ENCODE measurements at regions not wholly inside any gene's neighbourhood (a gene's known extent, or its start where the extent isn't known, plus 50 kb on each side); places are given as distances from the start of the nearest gene placed in this dataset.
"Not testable (repeated sequence)": the region's sequence is repeated elsewhere in the genome, so short reads cannot be mapped to it uniquely, and the experiment has no call there.

DNA sequence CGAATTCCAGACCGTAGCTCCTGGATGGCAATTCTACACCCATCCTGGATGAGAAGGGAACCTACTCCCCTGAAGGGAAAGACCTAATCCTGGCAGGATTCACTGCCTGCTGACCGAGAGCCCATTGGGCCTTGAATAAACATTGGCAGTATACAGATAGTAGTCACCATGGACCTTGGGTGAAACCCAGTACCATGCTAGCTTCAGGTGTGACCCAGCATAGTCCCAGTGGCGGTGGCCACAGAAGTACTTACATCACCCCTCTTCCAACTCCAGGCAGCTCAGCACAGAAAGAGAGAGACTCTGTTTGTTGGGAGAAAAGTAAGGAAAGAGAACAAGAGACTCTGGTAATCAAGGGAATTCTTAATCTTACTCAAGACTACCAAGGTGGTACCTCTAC is 97.2 kb upstream of the SLC13A1 start:
- no peaks in the 10 kb centered on the region for H3K27me3 Mint-ChIP-seq
- no peaks in the 10 kb centered on the region for H3K4me1 Mint-ChIP-seq
- H3K9me3 Mint-ChIP-seq, result peaks cover 28% of the 10 kb centered on the region
- H3K4me3 Mint-ChIP-seq, result no peak overlapping the region
- no peak overlapping the region for H3K27ac Mint-ChIP-seq
- H3K36me3 Mint-ChIP-seq (ENCODE audit: low read depth), result no peaks in the 10 kb centered on the region
- ATAC-seq (replicated peaks), result no peak

DNA sequence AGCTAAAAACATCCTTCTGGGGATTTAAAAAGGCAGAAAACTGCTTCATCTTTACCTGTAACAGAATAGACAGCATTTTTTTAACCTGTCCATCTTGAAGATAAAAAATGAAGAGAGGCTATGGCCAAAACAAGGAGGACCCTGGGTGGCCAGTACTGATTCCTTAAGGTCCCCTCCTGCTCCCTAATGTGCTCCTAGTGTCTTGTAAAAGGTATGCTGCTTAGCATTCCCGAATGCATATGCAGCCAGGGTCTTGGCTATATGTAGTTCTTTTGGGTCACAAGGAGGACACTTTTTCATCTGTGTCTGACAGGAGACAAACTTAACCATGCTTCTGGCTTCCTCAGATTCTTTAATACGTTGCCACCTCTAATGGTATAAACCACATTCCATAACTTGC is 93.9 kb upstream of the SLC13A1 start:
- Mint-ChIP-seq H3K36me3 (ENCODE audit: low read depth) (no peaks in the 10 kb centered on the region), H3K27me3 (no peaks in the 10 kb centered on the region), H3K4me3 (no peak overlapping the region), H3K4me1 (no peaks in the 10 kb centered on the region), H3K27ac (no peak overlapping the region), H3K9me3 (peaks cover 19% of the 10 kb centered on the region)
- no peak for ATAC-seq (replicated peaks)

- Mint-ChIP-seq H3K9me3 (peaks cover 9% of the 10 kb centered on the region), H3K36me3 (ENCODE audit: low read depth) (no peaks in the 10 kb centered on the region), H3K27ac (no peak overlapping the region), H3K4me3 (no peak overlapping the region), H3K4me1 (no peaks in the 10 kb centered on the region), H3K27me3 (no peaks in the 10 kb centered on the region)
- ATAC-seq (replicated peaks), result no peak
Measured at GRCh38 chr7:123292227-123292626, 92.5 kb upstream of the SLC13A1 start.

DNA sequence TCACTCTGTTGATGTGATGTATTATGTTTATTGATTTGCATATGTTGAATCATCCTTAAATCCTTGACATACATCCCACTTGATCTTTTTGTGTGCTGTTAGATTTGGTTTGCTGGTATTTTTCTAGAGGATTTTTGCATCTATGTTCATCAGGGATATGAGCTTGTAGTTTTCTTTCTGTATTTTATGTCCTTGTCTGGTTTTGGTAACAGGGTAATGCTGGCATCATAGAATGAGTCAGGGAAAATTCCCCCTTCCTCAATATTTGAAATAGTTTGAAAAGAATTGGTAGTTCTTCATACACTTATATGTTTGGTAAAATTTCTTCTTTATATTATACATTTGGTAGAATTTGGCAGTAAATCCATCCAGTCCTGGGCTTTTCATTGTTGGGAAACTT is 89.4 kb upstream of the SLC13A1 start:
- Mint-ChIP-seq H3K4me1 (no peaks in the 10 kb centered on the region), H3K9me3 (peaks cover 1% of the 10 kb centered on the region), H3K36me3 (ENCODE audit: low read depth) (no peaks in the 10 kb centered on the region)

GRCh38 chr7:123285076-123285700 is 85.4 kb upstream of the SLC13A1 start:
- Mint-ChIP-seq H3K4me1 (no peaks in the 10 kb centered on the region), H3K36me3 (ENCODE audit: low read depth) (no peaks in the 10 kb centered on the region), H3K9me3 (no peaks in the 10 kb centered on the region), H3K4me3 (no peak overlapping the region), H3K27me3 (no peaks in the 10 kb centered on the region), H3K27ac (no peak overlapping the region)
- no peak for ATAC-seq (replicated peaks)

More for the DNA sequence above, 89.4 kb upstream of the SLC13A1 start:
- no peaks in the 10 kb centered on the region for H3K27me3 Mint-ChIP-seq
- no peak overlapping the region for H3K4me3 Mint-ChIP-seq
- no peak for ATAC-seq (replicated peaks)
- H3K27ac Mint-ChIP-seq, result no peak overlapping the region

GRCh38 chr7:123283373-123283772 is 83.6 kb upstream of the SLC13A1 start:
- no peaks in the 10 kb centered on the region for H3K27me3 Mint-ChIP-seq
- no peak overlapping the region for H3K4me3 Mint-ChIP-seq
- ATAC-seq (replicated peaks), result no peak
- no peaks in the 10 kb centered on the region for H3K9me3 Mint-ChIP-seq
- no peaks in the 10 kb centered on the region for H3K36me3 Mint-ChIP-seq (ENCODE audit: low read depth)
- no peaks in the 10 kb centered on the region for H3K4me1 Mint-ChIP-seq
- H3K27ac Mint-ChIP-seq, result no peak overlapping the region

DNA sequence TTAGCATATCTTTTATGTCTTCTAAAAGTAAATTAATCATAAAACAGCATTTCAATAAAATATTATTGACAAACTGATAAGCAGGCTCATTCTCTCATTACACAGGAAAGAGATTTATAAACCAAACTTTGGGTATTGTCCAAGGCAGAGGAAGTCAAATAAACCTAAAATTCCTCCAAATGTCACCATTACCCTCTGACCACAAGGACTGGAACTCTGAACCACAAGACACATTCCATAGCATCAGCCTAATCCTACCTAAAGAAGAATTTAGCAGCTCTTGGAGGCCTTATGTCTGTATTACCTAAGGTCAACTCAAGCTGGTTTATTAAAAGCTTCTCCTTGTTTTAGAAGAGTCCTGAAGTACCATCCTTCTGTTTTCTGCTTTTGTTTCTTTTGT is 82.4 kb upstream of the SLC13A1 start:
- H3K27me3 Mint-ChIP-seq, result no peaks in the 10 kb centered on the region

DNA sequence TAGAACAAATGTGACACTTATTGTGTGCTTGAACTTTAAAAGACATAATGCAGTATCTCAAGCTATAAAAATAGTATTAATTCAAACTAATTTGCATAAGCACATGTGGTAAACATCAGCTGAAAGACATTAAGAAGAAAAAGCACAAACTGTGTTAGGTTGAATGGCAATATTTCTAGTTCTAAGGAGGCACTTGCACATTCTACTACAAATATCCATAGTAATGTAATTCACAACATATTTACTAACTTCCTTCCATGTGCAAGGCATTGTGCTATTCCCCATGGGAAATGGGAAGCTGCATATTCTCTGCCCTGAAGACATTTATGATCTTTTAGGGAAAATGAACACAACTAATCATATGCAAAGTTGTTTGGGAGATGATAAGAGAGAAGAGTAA is 80.2 kb upstream of the SLC13A1 start:
- no peaks in the 10 kb centered on the region for H3K27me3 Mint-ChIP-seq
- no peaks in the 10 kb centered on the region for H3K36me3 Mint-ChIP-seq (ENCODE audit: low read depth)
- no peak overlapping the region for H3K4me3 Mint-ChIP-seq
- H3K4me1 Mint-ChIP-seq, result no peaks in the 10 kb centered on the region
- no peak overlapping the region for H3K27ac Mint-ChIP-seq
- peaks cover 5% of the 10 kb centered on the region for H3K9me3 Mint-ChIP-seq
- no peak for ATAC-seq (replicated peaks)

More for the DNA sequence above, 82.4 kb upstream of the SLC13A1 start:
- no peaks in the 10 kb centered on the region for H3K36me3 Mint-ChIP-seq (ENCODE audit: low read depth)
- no peak for ATAC-seq (replicated peaks)
- no peak overlapping the region for H3K27ac Mint-ChIP-seq
- H3K4me1 Mint-ChIP-seq, result no peaks in the 10 kb centered on the region
- H3K9me3 Mint-ChIP-seq, result peaks cover 5% of the 10 kb centered on the region
- no peak overlapping the region for H3K4me3 Mint-ChIP-seq

GRCh38 chr7:123275036-123275753 is 75.4 kb upstream of the SLC13A1 start:
- no peak overlapping the region for H3K4me3 Mint-ChIP-seq
- H3K4me1 Mint-ChIP-seq, result no peaks in the 10 kb centered on the region
- no peak for ATAC-seq (replicated peaks)
- no peaks in the 10 kb centered on the region for H3K27me3 Mint-ChIP-seq
- H3K36me3 Mint-ChIP-seq (ENCODE audit: low read depth), result no peaks in the 10 kb centered on the region
- H3K9me3 Mint-ChIP-seq, result peaks cover 5% of the 10 kb centered on the region
- no peak overlapping the region for H3K27ac Mint-ChIP-seq

GRCh38 chr7:123273185-123273584 is 73.4 kb upstream of the SLC13A1 start:
- no peaks in the 10 kb centered on the region for H3K27me3 Mint-ChIP-seq
- no peaks in the 10 kb centered on the region for H3K36me3 Mint-ChIP-seq (ENCODE audit: low read depth)
- no peak overlapping the region for H3K4me3 Mint-ChIP-seq
- H3K4me1 Mint-ChIP-seq, result no peaks in the 10 kb centered on the region
- no peak overlapping the region for H3K27ac Mint-ChIP-seq
- peaks cover 5% of the 10 kb centered on the region for H3K9me3 Mint-ChIP-seq
- no peak for ATAC-seq (replicated peaks)

GRCh38 chr7:123271856-123272255 is 72.1 kb upstream of the SLC13A1 start:
- no peaks in the 10 kb centered on the region for H3K4me1 Mint-ChIP-seq
- H3K9me3 Mint-ChIP-seq, result no peaks in the 10 kb centered on the region
- no peaks in the 10 kb centered on the region for H3K27me3 Mint-ChIP-seq
- H3K4me3 Mint-ChIP-seq, result no peak overlapping the region
- H3K27ac Mint-ChIP-seq, result no peak overlapping the region
- ATAC-seq (replicated peaks), result no peak
- H3K36me3 Mint-ChIP-seq (ENCODE audit: low read depth), result no peaks in the 10 kb centered on the region

- Mint-ChIP-seq H3K4me3 (no peak overlapping the region), H3K27ac (no peak overlapping the region), H3K27me3 (no peaks in the 10 kb centered on the region), H3K9me3 (no peaks in the 10 kb centered on the region), H3K36me3 (ENCODE audit: low read depth) (no peaks in the 10 kb centered on the region), H3K4me1 (no peaks in the 10 kb centered on the region)
- ATAC-seq (replicated peaks), result no peak
Measured at GRCh38 chr7:123271231-123271630, 71.5 kb upstream of the SLC13A1 start.

- ATAC-seq (replicated peaks), result no peak
- Mint-ChIP-seq H3K9me3 (peaks cover under 1% of the 10 kb centered on the region), H3K4me1 (no peaks in the 10 kb centered on the region), H3K36me3 (ENCODE audit: low read depth) (no peaks in the 10 kb centered on the region), H3K27ac (no peak overlapping the region), H3K27me3 (no peaks in the 10 kb centered on the region), H3K4me3 (no peak overlapping the region)
Measured at GRCh38 chr7:123270570-123270969, 70.8 kb upstream of the SLC13A1 start.

- H3K27ac Mint-ChIP-seq, result no peak overlapping the region
- H3K27me3 Mint-ChIP-seq, result no peaks in the 10 kb centered on the region
- ATAC-seq (replicated peaks), result no peak
- no peaks in the 10 kb centered on the region for H3K36me3 Mint-ChIP-seq (ENCODE audit: low read depth)
- H3K4me1 Mint-ChIP-seq, result no peaks in the 10 kb centered on the region
- no peak overlapping the region for H3K4me3 Mint-ChIP-seq
- H3K9me3 Mint-ChIP-seq, result peaks cover 9% of the 10 kb centered on the region
Measured at GRCh38 chr7:123265853-123266252, 66.1 kb upstream of the SLC13A1 start.

GRCh38 chr7:123264820-123265219 is 65.1 kb upstream of the SLC13A1 start:
- H3K27me3 Mint-ChIP-seq; ATAC-seq (replicated peaks); H3K9me3 Mint-ChIP-seq; H3K27ac Mint-ChIP-seq; H3K4me1 Mint-ChIP-seq; H3K36me3 Mint-ChIP-seq (ENCODE audit: low read depth); H3K4me3 Mint-ChIP-seq: not testable (repeated sequence)

Data from activated T-helper 17 cell treated with anti-CD3 and anti-CD28 coated beads, Interleukin-2, amount 50 U/mL, for 72 hours (primary cell).